ENCODE measurements at regions not wholly inside any gene's neighbourhood (a gene's known extent, or its start where the extent isn't known, plus 50 kb on each side); places are given as distances from the start of the nearest gene placed in this dataset.

- TF ChIP-seq REST (IDR thresholded peaks at IDR 0.05) (no peak), FOXA2 (IDR thresholded peaks at IDR 0.05) (no peak)
These were observed 229.2 kb upstream of the HSF2 start (continued) for GRCh38 chr6:122170274-122170673.

GRCh38 chr6:122178988-122179387, 220.5 kb upstream of the HSF2 start:
- no peak overlapping the region for H3K9ac ChIP-seq (ENCODE audit: low read depth in 1 of 2, low read length in 2 of 2)
- H3K4me1 ChIP-seq (ENCODE audit: control insufficient read depth in 4 of 4, insufficient read depth in 4 of 4, low read length in 3 of 4) = no peaks in the 10 kb centered on the region
- no peak for DNase-seq (ENCODE audit: low spot score)
- no peak overlapping the region for H3K4me3 ChIP-seq (ENCODE audit: low read depth in 1 of 3, low read length in 3 of 3)
- H3K27ac ChIP-seq (ENCODE audit: low read depth in 1 of 2, low read length in 2 of 2) = no peak overlapping the region
- TF ChIP-seq GABPA (IDR thresholded peaks at IDR 0.05 in 1 of 2, conservative IDR thresholded peaks at IDR 0.05 in 1 of 2) (no peak), FOXA1 (IDR thresholded peaks at IDR 0.05) (no peak), CTCF (IDR thresholded peaks at IDR 0.05; ENCODE audit: low read depth, low read length, missing input control) (no peak), JUND (IDR thresholded peaks at IDR 0.05) (no peak), RAD21 (IDR thresholded peaks at IDR 0.05) (no peak), SP1 (IDR thresholded peaks at IDR 0.05) (no peak)
- H3K36me3 ChIP-seq (ENCODE audit: control insufficient read depth in 4 of 4, insufficient read depth in 3 of 4, low read depth in 1 of 4, low read length in 3 of 4) = no peaks in the 10 kb centered on the region
- WGBS = 78% methylated on average over 2 of the region's 2 CpGs
- no peaks in the 10 kb centered on the region for H3K9me3 ChIP-seq (ENCODE audit: control insufficient read depth in 4 of 4, low read length in 3 of 4)
- no peaks in the 10 kb centered on the region for H3K27me3 ChIP-seq (ENCODE audit: control insufficient read depth in 4 of 4, insufficient read depth in 4 of 4, low read length in 3 of 4)

GRCh38 chr6:122180132-122180531, 219.3 kb upstream of the HSF2 start:
- WGBS = 15% methylated on average over 1 of the region's 1 CpG
- H3K36me3 ChIP-seq (ENCODE audit: control insufficient read depth in 4 of 4, insufficient read depth in 3 of 4, low read depth in 1 of 4, low read length in 3 of 4) = no peaks in the 10 kb centered on the region
- DNase-seq (ENCODE audit: low spot score) = no peak
- TF ChIP-seq ZBTB33 (IDR thresholded peaks at IDR 0.05) = no peak
- TF ChIP-seq YY1 (IDR thresholded peaks at IDR 0.05) = no peak
- no peak for TF ChIP-seq FOXA1 (IDR thresholded peaks at IDR 0.05)
- TF ChIP-seq MAX (IDR thresholded peaks at IDR 0.05) = no peak
- no peak for TF ChIP-seq RAD21 (IDR thresholded peaks at IDR 0.05)
- TF ChIP-seq NR2F2 (IDR thresholded peaks at IDR 0.05) = no peak
- no peak for TF ChIP-seq HNF4A (conservative IDR thresholded peaks at IDR 0.05)
- no peak for TF ChIP-seq SP1 (IDR thresholded peaks at IDR 0.05)
- no peak for TF ChIP-seq GABPA (IDR thresholded peaks at IDR 0.05 in 1 of 2, conservative IDR thresholded peaks at IDR 0.05 in 1 of 2)
- TF ChIP-seq CTCF (IDR thresholded peaks at IDR 0.05; ENCODE audit: low read depth, low read length, missing input control) = no peak
- no peak overlapping the region for H3K4me3 ChIP-seq (ENCODE audit: low read depth in 1 of 3, low read length in 3 of 3)
- no peaks in the 10 kb centered on the region for H3K27me3 ChIP-seq (ENCODE audit: control insufficient read depth in 4 of 4, insufficient read depth in 4 of 4, low read length in 3 of 4)
- H3K27ac ChIP-seq (ENCODE audit: low read depth in 1 of 2, low read length in 2 of 2) = no peak overlapping the region
- H3K9me3 ChIP-seq (ENCODE audit: control insufficient read depth in 4 of 4, low read length in 3 of 4) = no peaks in the 10 kb centered on the region
- no peak overlapping the region for H3K9ac ChIP-seq (ENCODE audit: low read depth in 1 of 2, low read length in 2 of 2)
- H3K4me1 ChIP-seq (ENCODE audit: control insufficient read depth in 4 of 4, insufficient read depth in 4 of 4, low read length in 3 of 4) = no peaks in the 10 kb centered on the region

Measured in liver (tissue), 8 donors.